ENCODE measurements at regions not wholly inside any gene's neighbourhood (a gene's known extent, or its start where the extent isn't known, plus 50 kb on each side); places are given as distances from the start of the nearest gene placed in this dataset.

- Mint-ChIP-seq H3K4me3 (no peak overlapping the region), H3K27ac (peak overlapping the region in 1 of 3 experiments; percentile 18; a peak in 1 of 7 replicates), H3K4me1 (peaks cover 0 to 4% of the 10 kb centered on the region in 2 experiments; a peak in 1 of 4 replicates), H3K36me3 (ENCODE audit: insufficient read depth in 1 of 3, low read depth in 3 of 3) (no peaks in the 10 kb centered on the region), H3K27me3 (ENCODE audit: low read depth) (peaks cover 2% of the 10 kb centered on the region; the same call in 1 of the 2 replicates), H3K9me3 (no peaks in the 10 kb centered on the region)
- Histone ChIP-seq H4K8ac (replicated peaks; ENCODE audit: insufficient read length, low read depth, low read length) (no peak overlapping the region), H3K18ac (ENCODE audit: insufficient read length, low read depth, low read length) (no peak overlapping the region), H4K5ac (ENCODE audit: insufficient read length, low read depth, low read length) (no peak overlapping the region), H3K9ac (ENCODE audit: extremely low read depth, insufficient read length, low read length) (no peak overlapping the region), H4K91ac (ENCODE audit: insufficient read length, low read depth, low read length) (no peak overlapping the region), H3K14ac (ENCODE audit: insufficient read depth, low read length) (no peak overlapping the region), H2BK5ac (ENCODE audit: insufficient read length, low read length) (no peak overlapping the region), H2BK120ac (ENCODE audit: low read depth, low read length, poor library complexity, severe bottlenecking) (no peak overlapping the region), H3T11ph (ENCODE audit: low read length) (no peak overlapping the region), H2BK15ac (ENCODE audit: low read depth, low read length) (no peak overlapping the region), H3K79me2 (ENCODE audit: insufficient read depth, low read length) (no peaks in the 10 kb centered on the region), H2AFZ (ENCODE audit: low read length) (no peak overlapping the region), H3K23me2 (ENCODE audit: insufficient read length, low read depth, low read length, poor library complexity, severe bottlenecking) (no peaks in the 10 kb centered on the region), H2BK12ac (ENCODE audit: insufficient read length, low read depth, low read length) (no peak overlapping the region), H3K4me2 (ENCODE audit: insufficient read depth, insufficient read length, low read length) (no peak overlapping the region), H3K4ac (ENCODE audit: low read depth, low read length) (no peak overlapping the region), H3K23ac (ENCODE audit: insufficient read length, low read depth, low read length) (no peak overlapping the region), H3K4me1 (ENCODE audit: insufficient read depth, low read length) (no peaks in the 10 kb centered on the region), H3K56ac (ENCODE audit: insufficient read length, low read depth, low read length) (no peak overlapping the region), H2BK20ac (ENCODE audit: low read depth, low read length, poor library complexity, severe bottlenecking) (no peak overlapping the region), H3K27ac (ENCODE audit: insufficient read length, low read depth, low read length) (no peak overlapping the region), H2AK5ac (ENCODE audit: insufficient read length, low read length) (no peak overlapping the region), H3K9me3 (ENCODE audit: control insufficient read depth, low read depth, low read length) (no peaks in the 10 kb centered on the region), H3K27me3 (ENCODE audit: insufficient read depth, low read length) (no peaks in the 10 kb centered on the region), H3K79me1 (ENCODE audit: insufficient read depth, low read depth, low read length, poor library complexity, severe bottlenecking) (no peaks in the 10 kb centered on the region), H4K20me1 (ENCODE audit: control insufficient read depth, insufficient read depth, insufficient read length) (no peaks in the 10 kb centered on the region)
- TF ChIP-seq, protein P1, sequence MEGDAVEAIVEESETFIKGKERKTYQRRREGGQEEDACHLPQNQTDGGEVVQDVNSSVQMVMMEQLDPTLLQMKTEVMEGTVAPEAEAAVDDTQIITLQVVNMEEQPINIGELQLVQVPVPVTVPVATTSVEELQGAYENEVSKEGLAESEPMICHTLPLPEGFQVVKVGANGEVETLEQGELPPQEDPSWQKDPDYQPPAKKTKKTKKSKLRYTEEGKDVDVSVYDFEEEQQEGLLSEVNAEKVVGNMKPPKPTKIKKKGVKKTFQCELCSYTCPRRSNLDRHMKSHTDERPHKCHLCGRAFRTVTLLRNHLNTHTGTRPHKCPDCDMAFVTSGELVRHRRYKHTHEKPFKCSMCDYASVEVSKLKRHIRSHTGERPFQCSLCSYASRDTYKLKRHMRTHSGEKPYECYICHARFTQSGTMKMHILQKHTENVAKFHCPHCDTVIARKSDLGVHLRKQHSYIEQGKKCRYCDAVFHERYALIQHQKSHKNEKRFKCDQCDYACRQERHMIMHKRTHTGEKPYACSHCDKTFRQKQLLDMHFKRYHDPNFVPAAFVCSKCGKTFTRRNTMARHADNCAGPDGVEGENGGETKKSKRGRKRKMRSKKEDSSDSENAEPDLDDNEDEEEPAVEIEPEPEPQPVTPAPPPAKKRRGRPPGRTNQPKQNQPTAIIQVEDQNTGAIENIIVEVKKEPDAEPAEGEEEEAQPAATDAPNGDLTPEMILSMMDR (conservative IDR thresholded peaks at IDR 0.05) = no peak
- DNase-seq = no peak
- WGBS (ENCODE audit: extremely low coverage, insufficient read length, low lambda C conversion rate) = no CpG with 5 or more reads among the region's 2 CpGs
These were observed 354.5 kb upstream of the SLC35B3 start for GRCh38 chr6:8789878-8790277.

Measured in H9 (cell line).